HepG2 (cell line): ENCODE measurements at regions not wholly inside any gene's neighbourhood (a gene's known extent, or its start where the extent isn't known, plus 50 kb on each side); places are given as distances from the start of the nearest gene placed in this dataset.

Experiments
- ATAC-seq: fragments of 200-7000 bp; cut with Tn5 transposase; 3 replicates; pipeline ENCODE4 v1.9.1; 2020; ENCODE audit warnings: mild to moderate bottlenecking, moderate library complexity
- BruUV-seq: library from RNA; stranded (reverse); fragments of 400-500 nt; replicated peaks from 2 replicates; lab custom pipeline; 2021; lab: Mats Ljungman, UMichigan
- CTCF ChIA-PET: fragments of 300-600 bp; formaldehyde crosslinking; extraction: SDS; loops from one replicate; lab custom pipeline; 2021; ENCODE audit warnings: low total read pairs, inconsistent platforms, low intra/inter-chr PET ratio; lab: Yijun Ruan, JAX
- POLR2A ChIA-PET: fragments of 350-600 bp; sonication (Branson Sonifier 250); formaldehyde crosslinking; loops from one replicate; lab custom pipeline; 2020; ENCODE audit warnings: antibody characterized with exemption, inconsistent platforms; lab: Yijun Ruan, JAX
- DNase-seq: peaks from one replicate; pipeline ENCODE4 v3.0.0-alpha.2; 2015; ENCODE audit warnings: low spot score
- FAIRE-seq: peaks from 3 replicates; lab custom pipeline; 2011; peaks lifted over from hg19 to GRCh38; lab: Jason Lieb, UNC
- H2AFZ ChIP-seq: one replicate; pipeline ENCODE4 v1.6.1; 2011; ENCODE audit warnings: low read length, inconsistent platforms
- H3K27ac ChIP-seq: fragments of 300-600 bp; 3 replicates; pipeline ENCODE4 v1.8.0; 2011; ENCODE audit warnings: mixed run types, mild to moderate bottlenecking, mixed read lengths, low read length, inconsistent platforms; ENCODE audit not compliant: insufficient read depth; ENCODE audit errors: extremely low read length
- H3K27me3 ChIP-seq, 2 experiments: fragments of 200-600 bp in 1 of 2; 2 replicates in 1 of 2; 3 replicates in 1 of 2; pipeline versions ENCODE4 v1.6.0 to v1.8.0; 2011; ENCODE audit warnings: low read length in 2 of 2, mild to moderate bottlenecking in 2 of 2, moderate library complexity in 2 of 2, inconsistent platforms in 1 of 2; ENCODE audit not compliant: insufficient read depth in 2 of 2, control insufficient read depth in 1 of 2
- H3K36me3 ChIP-seq, 2 experiments: fragments of 200-600 bp in 1 of 2; replicated peaks in 1 of 2; 2 replicates in 1 of 2; 3 replicates in 1 of 2; pipeline versions ENCODE4 v1.5.1 to v1.8.0; 2011; ENCODE audit warnings: low read length in 2 of 2, inconsistent platforms in 1 of 2; ENCODE audit not compliant: insufficient read depth in 2 of 2, control insufficient read depth in 1 of 2
- H3K4me1 ChIP-seq: 2 replicates; pipeline ENCODE4 v1.5.1; 2012; ENCODE audit warnings: low read length, inconsistent platforms; ENCODE audit not compliant: insufficient read depth
- H3K4me2 ChIP-seq: 2 replicates; pipeline ENCODE4 v1.6.0; 2011; ENCODE audit warnings: low read depth, low read length, inconsistent platforms
- H3K4me3 ChIP-seq, 3 experiments: fragments of 200-600 bp in 1 of 3; sonication (generic), shearing (Covaris generic) in 1 of 3; replicated peaks in 1 of 3; 2 replicates each; pipeline ENCODE4 v1.5.1; 2011 to 2016; ENCODE audit warnings: low read length in 3 of 3, inconsistent platforms in 2 of 3, low read depth in 2 of 3, mild to moderate bottlenecking in 2 of 3, control low read depth in 1 of 3, mixed read lengths in 1 of 3; ENCODE audit not compliant: insufficient read depth in 1 of 3
- H3K79me2 ChIP-seq: one replicate; pipeline ENCODE4 v1.6.1; 2011; ENCODE audit warnings: low read length, inconsistent platforms; ENCODE audit not compliant: insufficient read depth
- H3K9ac ChIP-seq: 2 replicates; pipeline ENCODE4 v1.6.0; 2011; ENCODE audit warnings: mild to moderate bottlenecking, low read depth, low read length, inconsistent platforms; ENCODE audit not compliant: insufficient read depth
- H3K9me3 ChIP-seq: 2 replicates; pipeline ENCODE4 v1.5.1; 2012; ENCODE audit warnings: mild to moderate bottlenecking, low read length
- H4K20me1 ChIP-seq: 2 replicates; pipeline ENCODE4 v1.6.0; 2011; ENCODE audit warnings: inconsistent platforms, mild to moderate bottlenecking, low read length, moderate library complexity; ENCODE audit not compliant: insufficient read depth
- ELF4 ChIP-seq: sonication (generic); formaldehyde crosslinking; IDR thresholded peaks from 2 replicates; pipeline ENCODE4 v1.5.0; 2020; ENCODE audit warnings: missing genetic modification reagents, mild to moderate bottlenecking, moderate library complexity, borderline replicate concordance
- MAFK ChIP-seq, 2 experiments: IDR thresholded peaks in 1 of 2; conservative IDR thresholded peaks in 1 of 2; 2 replicates each; pipeline ENCODE4 v1.6.1; 2011; ENCODE audit warnings: improper control_type of control experiment in 2 of 2, low read length in 2 of 2
- ZNF3 ChIP-seq: IDR thresholded peaks from 2 replicates; pipeline ENCODE4 v1.7.0; 2017; ENCODE audit warnings: inconsistent platforms
- ZNF550 ChIP-seq: sonication (generic); formaldehyde crosslinking; IDR thresholded peaks from 2 replicates; pipeline ENCODE4 v1.4.0; 2020; ENCODE audit warnings: mild to moderate bottlenecking, missing genetic modification reagents, borderline replicate concordance
- WGBS: methylation state at CpG from one replicate; pipeline ENCODE4 v1.1.6; 2017; ENCODE audit warnings: low lambda C conversion rate; 5-methylcytosine and 5-hydroxymethylcytosine counted together
- in situ Hi-C: cut with HindIII; loops from 2 replicates; pipeline ENCODE4 v1.10.0; 2017; ENCODE audit warnings: low pct_unique_long_range_greater_than_20kb; ENCODE audit not compliant: extremely low pct_ligation_motif_present
- intact Hi-C: fragments of 100-400 bp; cut with micrococcal nuclease; formaldehyde crosslinking; loops from one replicate; pipeline ENCODE4 v1.10.0; 2022; ENCODE audit not compliant: unreplicated experiment
- TF ChIP-seq, protein P1 (sequence below): sonication (generic); formaldehyde crosslinking; conservative IDR thresholded peaks from 2 replicates; pipeline ENCODE4 v1.8.0; 2022; ENCODE audit warnings: low read depth, missing genetic modification reagents
- TF ChIP-seq, protein P2 (sequence below), 2 experiments: IDR thresholded peaks; 2 replicates each; pipeline ENCODE4 v1.6.1; 2011 to 2012; ENCODE audit warnings: low read length in 2 of 2, borderline replicate concordance in 1 of 2, low read depth in 1 of 2, mild to moderate bottlenecking in 1 of 2, moderate library complexity in 1 of 2
- TF ChIP-seq, protein P3 (sequence below): sonication (generic); formaldehyde crosslinking; IDR thresholded peaks from 2 replicates; pipeline ENCODE4 v1.4.0; 2020; ENCODE audit warnings: missing genetic modification reagents

DNA sequence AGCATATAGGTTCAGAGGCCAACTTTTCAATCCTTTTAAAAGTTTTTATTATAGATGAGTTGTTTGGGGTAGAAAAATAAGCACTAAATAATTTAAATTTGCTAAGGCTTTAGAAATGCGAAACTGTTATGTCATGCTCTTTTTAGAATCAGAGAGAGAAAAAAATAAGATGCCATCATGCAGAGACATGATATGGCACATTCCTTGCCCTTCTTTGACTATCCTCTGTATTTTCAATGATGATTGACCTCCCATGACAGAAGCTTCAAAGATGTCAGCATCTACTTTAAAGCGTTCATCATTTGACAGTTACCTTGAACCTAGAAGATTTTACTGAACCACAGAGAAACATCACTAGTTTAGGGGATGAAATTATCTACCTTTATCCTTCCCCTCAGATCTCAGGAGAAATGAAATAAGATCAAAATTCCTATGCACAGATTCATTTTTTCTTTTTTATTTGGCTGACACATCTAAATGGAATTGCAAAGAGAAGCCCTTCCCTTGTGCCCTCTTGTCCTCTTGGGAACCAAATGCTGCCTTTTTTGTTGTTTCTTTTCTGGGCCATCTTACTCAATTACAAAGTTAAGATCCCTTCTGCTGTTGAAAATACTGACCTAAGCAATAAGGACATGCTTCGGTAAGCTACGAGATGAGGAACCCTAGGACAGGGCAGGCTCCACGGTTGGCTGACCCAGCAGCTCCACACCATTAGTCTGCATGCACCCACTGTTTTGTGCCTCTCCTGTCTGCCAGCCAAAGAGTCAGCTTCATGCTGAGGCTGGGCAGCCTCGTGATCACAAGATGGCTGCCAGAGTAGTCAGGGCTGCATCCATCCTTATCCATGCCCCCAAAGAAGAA is 289.7 kb upstream of the TPM1 start:
- intact Hi-C loops (no loop called here), in situ Hi-C loops (no loop called here)
- Histone ChIP-seq H3K79me2 (no peaks in the 10 kb centered on the region), H3K4me1 (peaks cover 43% of the 10 kb centered on the region), H3K4me2 (no peak overlapping the region), H3K9me3 (no peaks in the 10 kb centered on the region), H3K9ac (no peak overlapping the region), H3K27ac (no peak overlapping the region), H3K4me3 (no peak overlapping the region), H2AFZ (no peak overlapping the region), H4K20me1 (no peaks in the 10 kb centered on the region), H3K36me3 (no peaks in the 10 kb centered on the region; a peak in 1 of 5 replicates), H3K27me3 (no peaks in the 10 kb centered on the region)
- no peak for ATAC-seq
- no peak for DNase-seq
- BruUV-seq: no TSS peak
- FAIRE-seq: no peak
- POLR2A ChIA-PET: no interaction called here
- TF ChIP-seq, protein P1, sequence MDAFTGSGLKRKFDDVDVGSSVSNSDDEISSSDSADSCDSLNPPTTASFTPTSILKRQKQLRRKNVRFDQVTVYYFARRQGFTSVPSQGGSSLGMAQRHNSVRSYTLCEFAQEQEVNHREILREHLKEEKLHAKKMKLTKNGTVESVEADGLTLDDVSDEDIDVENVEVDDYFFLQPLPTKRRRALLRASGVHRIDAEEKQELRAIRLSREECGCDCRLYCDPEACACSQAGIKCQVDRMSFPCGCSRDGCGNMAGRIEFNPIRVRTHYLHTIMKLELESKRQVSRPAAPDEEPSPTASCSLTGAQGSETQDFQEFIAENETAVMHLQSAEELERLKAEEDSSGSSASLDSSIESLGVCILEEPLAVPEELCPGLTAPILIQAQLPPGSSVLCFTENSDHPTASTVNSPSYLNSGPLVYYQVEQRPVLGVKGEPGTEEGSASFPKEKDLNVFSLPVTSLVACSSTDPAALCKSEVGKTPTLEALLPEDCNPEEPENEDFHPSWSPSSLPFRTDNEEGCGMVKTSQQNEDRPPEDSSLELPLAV (CRISPR knock-in tag): no peak
- TF ChIP-seq, protein P2, sequence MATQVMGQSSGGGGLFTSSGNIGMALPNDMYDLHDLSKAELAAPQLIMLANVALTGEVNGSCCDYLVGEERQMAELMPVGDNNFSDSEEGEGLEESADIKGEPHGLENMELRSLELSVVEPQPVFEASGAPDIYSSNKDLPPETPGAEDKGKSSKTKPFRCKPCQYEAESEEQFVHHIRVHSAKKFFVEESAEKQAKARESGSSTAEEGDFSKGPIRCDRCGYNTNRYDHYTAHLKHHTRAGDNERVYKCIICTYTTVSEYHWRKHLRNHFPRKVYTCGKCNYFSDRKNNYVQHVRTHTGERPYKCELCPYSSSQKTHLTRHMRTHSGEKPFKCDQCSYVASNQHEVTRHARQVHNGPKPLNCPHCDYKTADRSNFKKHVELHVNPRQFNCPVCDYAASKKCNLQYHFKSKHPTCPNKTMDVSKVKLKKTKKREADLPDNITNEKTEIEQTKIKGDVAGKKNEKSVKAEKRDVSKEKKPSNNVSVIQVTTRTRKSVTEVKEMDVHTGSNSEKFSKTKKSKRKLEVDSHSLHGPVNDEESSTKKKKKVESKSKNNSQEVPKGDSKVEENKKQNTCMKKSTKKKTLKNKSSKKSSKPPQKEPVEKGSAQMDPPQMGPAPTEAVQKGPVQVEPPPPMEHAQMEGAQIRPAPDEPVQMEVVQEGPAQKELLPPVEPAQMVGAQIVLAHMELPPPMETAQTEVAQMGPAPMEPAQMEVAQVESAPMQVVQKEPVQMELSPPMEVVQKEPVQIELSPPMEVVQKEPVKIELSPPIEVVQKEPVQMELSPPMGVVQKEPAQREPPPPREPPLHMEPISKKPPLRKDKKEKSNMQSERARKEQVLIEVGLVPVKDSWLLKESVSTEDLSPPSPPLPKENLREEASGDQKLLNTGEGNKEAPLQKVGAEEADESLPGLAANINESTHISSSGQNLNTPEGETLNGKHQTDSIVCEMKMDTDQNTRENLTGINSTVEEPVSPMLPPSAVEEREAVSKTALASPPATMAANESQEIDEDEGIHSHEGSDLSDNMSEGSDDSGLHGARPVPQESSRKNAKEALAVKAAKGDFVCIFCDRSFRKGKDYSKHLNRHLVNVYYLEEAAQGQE (IDR thresholded peaks at IDR 0.05; ENCODE audit: borderline replicate concordance in 1 of 2, low read depth in 1 of 2, low read length in 2 of 2): no peak
- TF ChIP-seq, protein P3, sequence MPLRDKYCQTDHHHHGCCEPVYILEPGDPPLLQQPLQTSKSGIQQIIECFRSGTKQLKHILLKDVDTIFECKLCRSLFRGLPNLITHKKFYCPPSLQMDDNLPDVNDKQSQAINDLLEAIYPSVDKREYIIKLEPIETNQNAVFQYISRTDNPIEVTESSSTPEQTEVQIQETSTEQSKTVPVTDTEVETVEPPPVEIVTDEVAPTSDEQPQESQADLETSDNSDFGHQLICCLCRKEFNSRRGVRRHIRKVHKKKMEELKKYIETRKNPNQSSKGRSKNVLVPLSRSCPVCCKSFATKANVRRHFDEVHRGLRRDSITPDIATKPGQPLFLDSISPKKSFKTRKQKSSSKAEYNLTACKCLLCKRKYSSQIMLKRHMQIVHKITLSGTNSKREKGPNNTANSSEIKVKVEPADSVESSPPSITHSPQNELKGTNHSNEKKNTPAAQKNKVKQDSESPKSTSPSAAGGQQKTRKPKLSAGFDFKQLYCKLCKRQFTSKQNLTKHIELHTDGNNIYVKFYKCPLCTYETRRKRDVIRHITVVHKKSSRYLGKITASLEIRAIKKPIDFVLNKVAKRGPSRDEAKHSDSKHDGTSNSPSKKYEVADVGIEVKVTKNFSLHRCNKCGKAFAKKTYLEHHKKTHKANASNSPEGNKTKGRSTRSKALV (CRISPR knock-in tag): no peak
- TF ChIP-seq ZNF550 (CRISPR knock-in tag) (no peak), MAFK (conservative IDR thresholded peaks at IDR 0.05 in 1 of 2, IDR thresholded peaks at IDR 0.05 in 1 of 2; ENCODE audit: low read length in 2 of 2) (peak in 1 of 2 experiments; percentile 18; a peak in 1 of 4 replicates), ELF4 (CRISPR knock-in tag) (no peak), ZNF3 (CRISPR knock-in tag) (no peak)
- 93% methylated on average over 6 of the region's 6 CpGs for WGBS
- CTCF ChIA-PET: no interaction called here
